GM12878 (cell line): ENCODE measurements at regions not wholly inside any gene's neighbourhood (a gene's known extent, or its start where the extent isn't known, plus 50 kb on each side); places are given as distances from the start of the nearest gene placed in this dataset.

Experiments
- ATAC-seq: fragments of 200-7000 bp; cut with Tn5 transposase; 3 replicates; pipeline ENCODE4 v1.9.1; 2020; ENCODE audit warnings: mild to moderate bottlenecking, moderate library complexity
- BruUV-seq: library from RNA; stranded (reverse); fragments of 400-500 nt; replicated peaks from 2 replicates; lab custom pipeline; 2021; lab: Mats Ljungman, UMichigan
- CTCF ChIA-PET: fragments of 300-600 bp; sonication (Branson Sonifier 250); formaldehyde crosslinking; extraction: SDS; loops from one replicate; lab custom pipeline; 2021; ENCODE audit warnings: inconsistent platforms; lab: Yijun Ruan, JAX
- POLR2A ChIA-PET: fragments of 350-600 bp; formaldehyde crosslinking; extraction: SDS; loops from one replicate; lab custom pipeline; 2021; ENCODE audit warnings: inconsistent platforms; lab: Charles Lee
- RAD21 ChIA-PET: fragments of 300-600 bp; sonication (Branson Sonifier 250); formaldehyde crosslinking; loops from one replicate; lab custom pipeline; 2023; ENCODE audit warnings: antibody characterized with exemption; ENCODE audit not compliant: unreplicated experiment; lab: Charles Lee
- SMC1A ChIA-PET: fragments of 300-600 bp; sonication (Branson Sonifier 250); formaldehyde crosslinking; loops from one replicate; lab custom pipeline; 2023; ENCODE audit not compliant: unreplicated experiment, uncharacterized antibody; lab: Charles Lee
- DNase-seq: peaks from one replicate; pipeline ENCODE4 v3.0.0-alpha.2; 2011; ENCODE audit warnings: low read depth, low spot score
- FAIRE-seq: peaks from 3 replicates; lab custom pipeline; 2011; peaks lifted over from hg19 to GRCh38; lab: Jason Lieb, UNC
- H2AFZ ChIP-seq: 2 replicates; pipeline ENCODE4 v1.6.0; 2011; ENCODE audit warnings: low read depth, low read length, control low read depth; ENCODE audit not compliant: control insufficient read depth
- H3K27ac ChIP-seq: 2 replicates; pipeline ENCODE4 v1.5.1; 2011; ENCODE audit warnings: control low read depth; ENCODE audit not compliant: control insufficient read depth, insufficient read depth
- H3K27me3 ChIP-seq, 2 experiments: replicated peaks in 1 of 2; 2 replicates each; pipeline versions ENCODE4 v1.6.0 to v1.6.1; 2011; ENCODE audit warnings: low read length in 1 of 2; ENCODE audit not compliant: control insufficient read depth in 2 of 2, insufficient read depth in 2 of 2
- H3K36me3 ChIP-seq, 2 experiments: 2 replicates each; pipeline ENCODE4 v1.5.1; 2011; ENCODE audit warnings: low read length in 1 of 2; ENCODE audit not compliant: control insufficient read depth in 2 of 2, insufficient read depth in 2 of 2
- H3K4me1 ChIP-seq: 2 replicates; pipeline ENCODE4 v1.6.1; 2011; ENCODE audit warnings: mild to moderate bottlenecking, low read length, moderate library complexity, mixed read lengths; ENCODE audit not compliant: control insufficient read depth, insufficient read depth
- H3K4me2 ChIP-seq: 2 replicates; pipeline ENCODE4 v1.6.0; 2011; ENCODE audit warnings: control low read depth; ENCODE audit not compliant: control insufficient read depth, insufficient read depth
- H3K4me3 ChIP-seq: fragments of 200-600 bp; sonication (generic); 2 replicates; pipeline ENCODE4 v1.5.1; 2016
- H3K79me2 ChIP-seq: 2 replicates; pipeline ENCODE4 v1.6.0; 2011; ENCODE audit warnings: low read length; ENCODE audit not compliant: control insufficient read depth, insufficient read depth
- H3K9ac ChIP-seq: 2 replicates; pipeline ENCODE4 v1.8.0; 2011; ENCODE audit warnings: low read length, control low read depth, mixed read lengths; ENCODE audit not compliant: control insufficient read depth, insufficient read depth
- H3K9me3 ChIP-seq: replicated peaks from 3 replicates; pipeline ENCODE4 v1.5.1; 2011; ENCODE audit warnings: mild to moderate bottlenecking, low read length; ENCODE audit not compliant: control insufficient read depth, insufficient read depth
- H4K20me1 ChIP-seq: 2 replicates; pipeline ENCODE4 v1.6.0; 2011; ENCODE audit not compliant: control insufficient read depth, insufficient read depth
- WGBS: methylation state at CpG from one replicate; pipeline ENCODE4 v1.1.6; 2016; ENCODE audit warnings: low lambda C conversion rate; ENCODE audit not compliant: insufficient replicate concordance, insufficient coverage; ENCODE audit errors: missing lambda C conversion rate; 5-methylcytosine and 5-hydroxymethylcytosine counted together
- in situ Hi-C: fragments of 300-500 bp; cut with MboI; formaldehyde crosslinking; loops from 9 replicates; pipeline ENCODE4 v1.14.3; 2018; ENCODE audit warnings: mixed read lengths
- intact Hi-C: fragments of 100-400 bp; cut with micrococcal nuclease; formaldehyde crosslinking; loops from one replicate; pipeline ENCODE4 v1.14.2; 2022; ENCODE audit not compliant: unreplicated experiment
- TF ChIP-seq, protein P1 (sequence below): fragments of 450-650 bp; formaldehyde crosslinking; IDR thresholded peaks from 2 replicates; pipeline ENCODE4 v1.4.0; 2022; ENCODE audit warnings: mild to moderate bottlenecking, moderate library complexity
- TF ChIP-seq, protein P2 (sequence below): fragments of 450-650 bp; IDR thresholded peaks from 2 replicates; pipeline ENCODE4 v1.6.1; 2016; ENCODE audit warnings: mild to moderate bottlenecking

DNA sequence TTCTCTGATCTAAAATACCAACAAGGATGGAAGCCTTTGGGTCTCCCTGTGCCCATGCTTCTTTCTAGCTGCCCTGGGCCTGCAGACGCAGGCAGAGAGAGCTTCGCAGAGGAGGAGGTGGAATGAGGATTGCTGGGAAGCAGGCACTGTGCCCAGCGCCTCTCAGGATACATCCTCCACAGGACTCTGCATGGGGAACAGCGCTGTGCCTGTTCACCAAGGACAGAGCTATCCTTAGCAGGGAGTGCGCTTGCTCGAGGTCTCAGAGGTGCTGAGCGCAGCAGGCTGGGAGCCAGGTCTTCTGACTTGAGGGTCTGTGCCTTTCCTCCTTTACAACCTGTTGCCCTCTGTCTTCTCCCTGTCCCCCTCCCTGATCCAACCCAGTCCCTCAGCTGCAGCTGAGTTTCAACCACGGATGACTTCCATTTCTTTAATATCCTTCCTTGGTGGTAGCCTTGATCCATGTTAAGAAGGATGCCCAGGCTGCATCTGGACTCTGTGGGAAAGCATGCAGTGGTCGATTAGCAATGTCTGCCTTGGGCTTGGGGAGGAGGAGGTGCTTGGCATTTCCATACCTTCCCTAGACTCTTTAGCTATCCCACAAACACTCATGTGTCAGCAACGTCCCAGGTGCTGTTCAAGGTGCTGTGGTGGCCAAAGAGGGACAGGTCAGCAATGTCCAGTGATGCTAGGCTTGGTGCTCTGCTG, 219.6 kb upstream of the GPR26 start:
- in situ Hi-C loops: no loop called here
- Histone ChIP-seq H3K79me2 (no peaks in the 10 kb centered on the region), H3K36me3 (no peaks in the 10 kb centered on the region), H3K4me2 (no peak overlapping the region)
- POLR2A ChIA-PET: no interaction called here
- TF ChIP-seq, protein P1, sequence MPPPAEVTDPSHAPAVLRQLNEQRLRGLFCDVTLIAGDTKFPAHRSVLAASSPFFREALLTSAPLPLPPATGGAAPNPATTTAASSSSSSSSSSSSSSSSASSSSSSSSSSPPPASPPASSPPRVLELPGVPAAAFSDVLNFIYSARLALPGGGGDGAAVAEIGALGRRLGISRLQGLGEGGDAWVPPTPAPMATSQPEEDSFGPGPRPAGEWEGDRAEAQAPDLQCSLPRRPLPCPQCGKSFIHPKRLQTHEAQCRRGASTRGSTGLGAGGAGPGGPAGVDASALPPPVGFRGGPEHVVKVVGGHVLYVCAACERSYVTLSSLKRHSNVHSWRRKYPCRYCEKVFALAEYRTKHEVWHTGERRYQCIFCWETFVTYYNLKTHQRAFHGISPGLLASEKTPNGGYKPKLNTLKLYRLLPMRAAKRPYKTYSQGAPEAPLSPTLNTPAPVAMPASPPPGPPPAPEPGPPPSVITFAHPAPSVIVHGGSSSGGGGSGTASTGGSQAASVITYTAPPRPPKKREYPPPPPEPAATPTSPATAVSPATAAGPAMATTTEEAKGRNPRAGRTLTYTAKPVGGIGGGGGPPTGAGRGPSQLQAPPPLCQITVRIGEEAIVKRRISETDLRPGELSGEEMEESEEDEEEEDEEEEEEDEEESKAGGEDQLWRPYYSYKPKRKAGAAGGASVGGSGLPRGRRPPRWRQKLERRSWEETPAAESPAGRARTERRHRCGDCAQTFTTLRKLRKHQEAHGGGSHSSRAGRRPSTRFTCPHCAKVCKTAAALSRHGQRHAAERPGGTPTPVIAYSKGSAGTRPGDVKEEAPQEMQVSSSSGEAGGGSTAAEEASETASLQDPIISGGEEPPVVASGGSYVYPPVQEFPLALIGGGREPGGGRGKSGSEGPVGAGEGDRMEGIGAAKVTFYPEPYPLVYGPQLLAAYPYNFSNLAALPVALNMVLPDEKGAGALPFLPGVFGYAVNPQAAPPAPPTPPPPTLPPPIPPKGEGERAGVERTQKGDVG (CRISPR knock-in tag): no peak
- TF ChIP-seq, protein P2, sequence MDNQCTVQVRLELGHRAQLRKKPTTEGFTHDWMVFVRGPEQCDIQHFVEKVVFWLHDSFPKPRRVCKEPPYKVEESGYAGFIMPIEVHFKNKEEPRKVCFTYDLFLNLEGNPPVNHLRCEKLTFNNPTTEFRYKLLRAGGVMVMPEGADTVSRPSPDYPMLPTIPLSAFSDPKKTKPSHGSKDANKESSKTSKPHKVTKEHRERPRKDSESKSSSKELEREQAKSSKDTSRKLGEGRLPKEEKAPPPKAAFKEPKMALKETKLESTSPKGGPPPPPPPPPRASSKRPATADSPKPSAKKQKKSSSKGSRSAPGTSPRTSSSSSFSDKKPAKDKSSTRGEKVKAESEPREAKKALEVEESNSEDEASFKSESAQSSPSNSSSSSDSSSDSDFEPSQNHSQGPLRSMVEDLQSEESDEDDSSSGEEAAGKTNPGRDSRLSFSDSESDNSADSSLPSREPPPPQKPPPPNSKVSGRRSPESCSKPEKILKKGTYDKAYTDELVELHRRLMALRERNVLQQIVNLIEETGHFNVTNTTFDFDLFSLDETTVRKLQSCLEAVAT: 0 out of 2 replicates have a peak, but pooled peaks have one; percentile 60
- TF ChIP-seq, all 136 proteins: peak for 1
- Histone ChIP-seq H3K4me1 (peaks cover 35% of the 10 kb centered on the region), H3K4me3 (no peak overlapping the region), H2AFZ (no peak overlapping the region), H3K9me3 (no peaks in the 10 kb centered on the region; the same call in 2 of the 3 replicates), H4K20me1 (no peaks in the 10 kb centered on the region), H3K27me3 (no peaks in the 10 kb centered on the region), H3K9ac (no peak overlapping the region), H3K27ac (no peak overlapping the region)
- FAIRE-seq (no peak), ATAC-seq (no peak), DNase-seq (no peak)
- 77% methylated on average over 10 of the region's 10 CpGs for WGBS
- ChIA-PET CTCF (no interaction called here), RAD21 (no interaction called here), SMC1A (no interaction called here)
- intact Hi-C loops: no loop called here
- BruUV-seq: no TSS peak
